Aorta (tissue), 5 donors: ENCODE measurements at regions not wholly inside any gene's neighbourhood (a gene's known extent, or its start where the extent isn't known, plus 50 kb on each side); places are given as distances from the start of the nearest gene placed in this dataset.

Source experiments
- ATAC-seq: fragments of 200-7000 bp; cut with Tn5 transposase; one replicate; pipeline ENCODE4 v1.9.1; 2022; ENCODE audit warnings: moderate library complexity; ENCODE audit not compliant: low FRiP score
- DNase-seq, 2 donors: peaks; one replicate each; pipeline ENCODE4 v3.0.0-alpha.2; 2020
- H3K27ac ChIP-seq, 2 donors: one replicate each; pipeline ENCODE4 v1.5.1; 2013; ENCODE audit warnings: low read length in 2 of 2, mild to moderate bottlenecking in 2 of 2, moderate library complexity in 2 of 2, control low read depth in 1 of 2, inconsistent platforms in 1 of 2, low read depth in 1 of 2
- H3K27me3 ChIP-seq, 2 donors: one replicate each; pipeline ENCODE4 v1.6.1; 2013; ENCODE audit warnings: control low read depth in 1 of 2, low read length in 1 of 2, mild to moderate bottlenecking in 1 of 2, moderate library complexity in 1 of 2; ENCODE audit not compliant: insufficient read depth in 2 of 2, control insufficient read depth in 1 of 2
- H3K36me3 ChIP-seq, 2 donors: one replicate each; pipeline ENCODE4 v1.6.1; 2013; ENCODE audit warnings: control low read depth in 1 of 2, low read length in 1 of 2, mild to moderate bottlenecking in 1 of 2; ENCODE audit not compliant: insufficient read depth in 2 of 2, control insufficient read depth in 1 of 2
- H3K4me1 ChIP-seq, 2 donors: one replicate each; pipeline ENCODE4 v1.6.1; 2013; ENCODE audit warnings: low read length in 2 of 2, control low read depth in 1 of 2, mild to moderate bottlenecking in 1 of 2, moderate library complexity in 1 of 2; ENCODE audit not compliant: insufficient read depth in 2 of 2, control insufficient read depth in 1 of 2
- H3K4me3 ChIP-seq, 2 donors: one replicate each; pipeline ENCODE4 v1.5.1; 2013; ENCODE audit warnings: low read length in 2 of 2, control low read depth in 1 of 2, mild to moderate bottlenecking in 1 of 2
- H3K9me3 ChIP-seq: one replicate; pipeline ENCODE4 v1.6.1; 2013; ENCODE audit warnings: mild to moderate bottlenecking, low read length; ENCODE audit not compliant: control insufficient read depth
- WGBS, 2 donors: extraction: QIAGEN DNeasy Blood & Tissue Kit; methylation state at CpG; one replicate each; pipeline ENCODE4 v1.1.7; 2013; 5-methylcytosine and 5-hydroxymethylcytosine counted together
- intact Hi-C, 2 donors: fragments of 100-400 bp; cut with DNase I; formaldehyde crosslinking; loops; one replicate each; pipeline versions ENCODE4 v1.14.2 to v1.15.0; 2022
- donor health status: healthy with polysubstance abuse.
- donor health status: Bipolar disorder and iron deficiency.
- donor health status: DM: no; HTN: no; CAD: no.
- donor health status: DM: no; HTN: no; CAD: no.
- donor health status: DM: yes; HTN: yes; CAD: no.

DNA sequence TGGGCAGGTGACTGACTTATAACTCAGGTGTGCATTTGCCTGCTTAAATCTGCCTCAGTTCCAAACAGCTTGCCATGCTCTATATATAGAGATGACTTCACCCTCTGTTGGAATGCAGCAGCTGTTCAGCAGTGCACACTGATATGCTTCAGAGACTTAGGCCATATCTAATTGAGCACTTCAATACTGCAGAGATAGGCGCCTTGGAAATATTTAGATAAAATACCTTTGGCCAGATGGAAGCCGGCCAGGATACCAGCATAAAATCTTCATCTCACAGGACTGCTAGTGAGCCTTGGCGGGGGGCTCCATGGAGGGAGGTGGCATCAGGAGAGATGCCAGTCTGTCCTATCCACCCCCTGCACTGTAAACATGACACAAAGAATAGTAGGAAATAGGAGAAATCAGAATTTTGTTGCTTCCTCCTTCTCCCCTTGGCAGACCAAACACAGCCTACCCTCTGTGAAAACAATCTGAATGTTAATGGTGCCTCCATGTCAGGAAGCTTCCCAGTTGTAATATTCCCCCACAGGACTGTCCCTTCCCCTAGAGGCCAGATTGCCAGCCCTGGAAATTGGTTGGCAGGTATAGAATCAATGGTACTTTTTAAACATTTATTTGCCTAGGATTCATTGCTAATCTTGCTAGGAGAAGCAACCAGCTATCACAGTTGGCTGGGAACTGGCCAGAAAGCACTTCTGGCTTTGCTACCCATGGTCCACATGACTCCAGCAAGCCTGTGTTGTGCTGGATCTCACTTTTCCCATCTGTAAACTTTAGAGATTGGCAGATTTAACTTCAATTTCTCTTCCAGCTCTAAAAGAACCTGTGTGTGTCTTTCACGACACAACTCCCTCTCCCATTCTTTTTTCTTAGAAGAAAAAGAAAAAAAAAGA, 215.5 kb upstream of the KCNMB2 start:
- Histone ChIP-seq H3K4me1 (peaks cover 0 to 6% of the 10 kb centered on the region in 2 donors), H3K27me3 (no peaks in the 10 kb centered on the region), H3K27ac (no peak overlapping the region), H3K4me3 (no peak overlapping the region), H3K9me3 (no peaks in the 10 kb centered on the region), H3K36me3 (no peaks in the 10 kb centered on the region)
- WGBS, 2 donors: 31 to 43% methylated on average over 4 of the region's 4 CpGs
- ATAC-seq: peak; percentile 73
- no peak for DNase-seq
- intact Hi-C loops: loop anchor here (5.0 to 10.0 kb wide), 4 partner anchors 416 to 1273 kb away; partner anchors contain the start of gene TBL1XR1 (in 2 of the 2)

- Histone ChIP-seq H3K4me1 (peaks cover 0 to 6% of the 10 kb centered on the region in 2 donors), H3K27me3 (no peaks in the 10 kb centered on the region), H3K4me3 (no peak overlapping the region), H3K36me3 (no peaks in the 10 kb centered on the region), H3K9me3 (no peaks in the 10 kb centered on the region), H3K27ac (no peak overlapping the region)
- 78 to 83% methylated on average over 5 of the region's 5 CpGs for WGBS, 2 donors
- no peak for DNase-seq
- ATAC-seq: no peak
- intact Hi-C loops: loop anchor here (5.0 to 10.0 kb wide), 4 partner anchors 420 to 1277 kb away; partner anchors contain the start of gene TBL1XR1 (in 2 of the 2)
Measured at GRCh38 chr3:178324356-178324755, 211.9 kb upstream of the KCNMB2 start.

DNA sequence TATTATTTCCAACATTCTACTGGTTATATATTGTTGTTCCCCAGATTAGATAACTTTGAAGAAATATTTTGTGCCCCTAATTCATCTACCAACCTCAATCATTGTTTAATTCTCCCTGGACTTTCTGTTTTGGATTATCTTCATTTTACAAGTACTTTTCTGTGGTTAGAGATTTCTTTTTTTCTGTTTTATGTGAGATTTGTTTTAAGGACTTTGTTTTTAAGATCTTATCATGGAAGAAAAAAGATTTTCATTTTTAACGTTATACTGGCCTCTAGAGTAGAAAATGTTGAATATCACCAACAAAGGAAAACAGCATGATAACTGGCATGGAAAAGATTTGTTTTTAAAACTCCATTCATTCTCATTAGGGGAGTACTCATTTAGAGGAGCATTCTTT, 210.9 kb upstream of the KCNMB2 start:
- Histone ChIP-seq H3K4me1 (peaks cover 0 to 7% of the 10 kb centered on the region in 2 donors), H3K27ac (no peak overlapping the region), H3K36me3 (no peaks in the 10 kb centered on the region), H3K4me3 (no peak overlapping the region), H3K27me3 (no peaks in the 10 kb centered on the region), H3K9me3 (no peaks in the 10 kb centered on the region)
- intact Hi-C loops: loop anchor here (5.0 to 10.0 kb wide), 4 partner anchors 421 to 1131 kb away; partner anchors contain the start of gene TBL1XR1 (in 2 of the 2)
- 1 to 2% methylated on average over 1 of the region's 1 CpG for WGBS, 2 donors
- ATAC-seq: no peak
- no peak for DNase-seq

DNA sequence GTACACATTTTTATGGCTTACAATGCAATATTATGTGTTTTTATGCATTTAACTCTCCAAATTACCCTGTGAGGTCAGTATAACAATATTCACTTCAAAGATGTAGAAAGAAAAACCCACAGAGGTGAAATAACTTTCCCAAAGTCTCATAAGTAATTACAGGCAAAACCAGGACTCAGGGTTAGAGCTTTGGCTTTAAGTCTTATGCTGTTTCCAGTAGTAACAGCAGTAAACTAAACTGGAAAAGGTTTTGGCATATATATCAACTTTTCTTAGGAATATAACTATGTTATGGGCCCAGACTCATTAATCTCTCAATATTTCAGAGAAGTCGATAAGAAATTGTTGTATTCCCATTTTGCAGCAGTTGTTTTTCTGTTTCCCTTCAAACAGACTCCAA, 206.3 kb upstream of the KCNMB2 start:
- no peaks in the 10 kb centered on the region for H3K27me3 ChIP-seq
- no peaks in the 10 kb centered on the region for H3K36me3 ChIP-seq
- H3K4me1 ChIP-seq: peaks cover 0 to 1% of the 10 kb centered on the region in 2 donors
- DNase-seq (no peak), ATAC-seq (no peak)
- 13 to 35% methylated on average over 1 of the region's 1 CpG for WGBS, 2 donors
- no peaks in the 10 kb centered on the region for H3K9me3 ChIP-seq
- no peak overlapping the region for H3K4me3 ChIP-seq
- intact Hi-C loops: loop anchor here (5.0 to 10.0 kb wide), 4 partner anchors 425 to 1135 kb away; partner anchors contain the start of gene TBL1XR1 (in 2 of the 2)
- H3K27ac ChIP-seq: no peak overlapping the region

- intact Hi-C loops: no loop called here
- 97% methylated on average over 3 of the region's 3 CpGs for WGBS, 2 donors
- ATAC-seq: no peak
Measured at GRCh38 chr3:178334239-178334638, 202.0 kb upstream of the KCNMB2 start.

DNA sequence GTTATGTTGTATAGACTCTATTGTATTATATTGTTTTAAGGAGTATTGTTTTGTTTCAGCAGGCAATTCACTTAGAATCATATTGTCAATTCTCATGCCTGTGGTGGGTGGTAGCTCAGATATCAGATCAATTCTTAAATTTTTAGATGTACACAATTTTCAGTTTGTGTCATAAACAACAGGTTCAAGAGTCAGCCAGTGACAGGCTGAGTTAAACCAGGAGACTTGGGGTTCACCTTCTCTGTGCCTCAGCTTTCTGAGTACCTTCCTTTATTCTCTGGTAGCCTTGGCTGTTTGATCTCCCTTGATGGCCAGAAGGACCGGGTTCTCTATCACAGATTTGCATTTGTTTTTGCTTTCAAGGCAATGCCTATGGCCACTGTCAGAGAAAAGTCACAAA, 199.9 kb upstream of the KCNMB2 start:
- Histone ChIP-seq H3K4me3 (no peak overlapping the region), H3K36me3 (no peaks in the 10 kb centered on the region), H3K4me1 (no peaks in the 10 kb centered on the region), H3K27ac (no peak overlapping the region), H3K27me3 (no peaks in the 10 kb centered on the region), H3K9me3 (no peaks in the 10 kb centered on the region)
- DNase-seq (no peak), ATAC-seq (no peak)
- intact Hi-C loops: no loop called here
- WGBS, 2 donors: 83 to 95% methylated on average over 1 of the region's 1 CpG

More at GRCh38 chr3:178334239-178334638, 202.0 kb upstream of the KCNMB2 start:
- peaks cover 0 to 1% of the 10 kb centered on the region in 2 donors for H3K4me1 ChIP-seq
- no peaks in the 10 kb centered on the region for H3K27me3 ChIP-seq
- H3K27ac ChIP-seq: no peak overlapping the region
- H3K36me3 ChIP-seq: no peaks in the 10 kb centered on the region
- no peak overlapping the region for H3K4me3 ChIP-seq
- no peaks in the 10 kb centered on the region for H3K9me3 ChIP-seq
- DNase-seq: peak in 1 of 2 donors; percentile 56

DNA sequence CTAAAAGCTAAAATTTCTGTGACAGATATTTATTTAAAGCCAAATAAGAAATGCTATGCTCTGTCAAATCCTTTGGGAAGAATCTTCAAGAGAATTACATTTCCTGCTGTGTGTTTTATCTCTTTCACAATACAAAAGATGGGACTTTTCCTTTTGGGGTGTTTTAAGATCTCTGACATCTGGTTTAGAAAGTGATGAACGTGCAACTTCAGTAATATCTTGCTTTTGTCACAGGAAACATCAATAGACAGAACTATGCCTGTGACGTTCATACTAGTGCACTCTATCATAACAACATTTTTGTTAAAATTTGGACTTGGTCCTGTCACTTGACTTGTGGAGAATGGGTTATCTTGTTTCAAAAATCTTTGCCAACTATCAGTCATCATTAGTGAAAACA, 195.7 kb upstream of the KCNMB2 start:
- Histone ChIP-seq H3K36me3 (no peaks in the 10 kb centered on the region), H3K4me1 (no peaks in the 10 kb centered on the region), H3K4me3 (no peak overlapping the region), H3K9me3 (no peaks in the 10 kb centered on the region), H3K27me3 (no peaks in the 10 kb centered on the region), H3K27ac (no peak overlapping the region)
- intact Hi-C loops: no loop called here
- 44 to 47% methylated on average over 2 of the region's 2 CpGs for WGBS, 2 donors
- DNase-seq: no peak
- no peak for ATAC-seq

DNA sequence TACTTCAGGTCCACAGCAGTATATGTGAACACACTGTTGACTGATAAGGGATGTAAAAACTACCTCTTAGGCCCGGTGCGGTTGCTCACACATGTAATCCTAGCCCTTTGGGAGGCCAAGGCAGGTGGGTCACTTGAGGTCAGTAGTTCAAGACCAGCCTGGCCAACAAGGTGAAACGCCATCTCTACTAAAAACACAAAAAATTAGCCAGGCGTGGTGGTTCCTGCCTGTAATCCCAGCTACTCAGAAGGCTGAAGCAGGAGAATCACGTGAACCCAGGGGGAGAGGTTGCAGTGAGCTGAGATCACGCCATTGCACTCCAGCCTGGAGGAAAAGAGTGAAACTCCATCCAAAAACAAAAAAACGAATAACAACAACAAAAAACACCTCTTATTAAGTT, 194.6 kb upstream of the KCNMB2 start:
- H3K36me3 ChIP-seq: no peaks in the 10 kb centered on the region
- ATAC-seq (no peak), DNase-seq (no peak)
- intact Hi-C loops: no loop called here
- H3K4me1 ChIP-seq: no peaks in the 10 kb centered on the region
- no peaks in the 10 kb centered on the region for H3K9me3 ChIP-seq
- 88 to 91% methylated on average over 7 of the region's 7 CpGs for WGBS, 2 donors
- no peaks in the 10 kb centered on the region for H3K27me3 ChIP-seq
- H3K4me3 ChIP-seq: no peak overlapping the region
- H3K27ac ChIP-seq: no peak overlapping the region

GRCh38 chr3:178342111-178342510, 194.1 kb upstream of the KCNMB2 start:
- intact Hi-C loops: no loop called here
- H3K27ac ChIP-seq: no peak overlapping the region
- ATAC-seq (no peak), DNase-seq (no peak)
- no peaks in the 10 kb centered on the region for H3K9me3 ChIP-seq
- H3K36me3 ChIP-seq: no peaks in the 10 kb centered on the region
- H3K4me1 ChIP-seq: no peaks in the 10 kb centered on the region
- no peaks in the 10 kb centered on the region for H3K27me3 ChIP-seq
- 24 to 32% methylated on average over 2 of the region's 2 CpGs for WGBS, 2 donors
- H3K4me3 ChIP-seq: no peak overlapping the region
